ENCODE measurements at regions not wholly inside any gene's neighbourhood (a gene's known extent, or its start where the extent isn't known, plus 50 kb on each side); places are given as distances from the start of the nearest gene placed in this dataset.

- WGBS (ENCODE audit: insufficient coverage): no CpG with 5 or more reads among the region's 2 CpGs
- H3K27me3 ChIP-seq (ENCODE audit: control insufficient read depth in 2 of 2, insufficient read depth in 2 of 2, low read length in 2 of 2): no peaks in the 10 kb centered on the region
- H3K36me3 ChIP-seq (replicated peaks in 1 of 2; ENCODE audit: control insufficient read depth in 1 of 2, insufficient read depth in 2 of 2, low read length in 2 of 2): no peaks in the 10 kb centered on the region
- peaks cover 16 to 21% of the 10 kb centered on the region in 2 donors for H3K4me1 ChIP-seq (ENCODE audit: control insufficient read depth in 1 of 2, insufficient read depth in 2 of 2, low read length in 2 of 2)
- H3K27ac ChIP-seq (ENCODE audit: low read depth in 1 of 2, low read length in 2 of 2): peak overlapping the region in 1 of 2 donors; percentile 22
- no peaks in the 10 kb centered on the region for H3K79me2 ChIP-seq (ENCODE audit: insufficient read depth, low read length)
- intact Hi-C loops (cut with micrococcal nuclease): no loop called here
- no peak overlapping the region for H2AFZ ChIP-seq (ENCODE audit: insufficient read depth, low read depth, low read length, poor library complexity, severe bottlenecking)
- H3K27me3 Mint-ChIP-seq (ENCODE audit: low read depth in 3 of 3): peaks cover 0 to 4% (median 0%) of the 10 kb centered on the region in 3 donors
- no peak overlapping the region for H3K9ac ChIP-seq (ENCODE audit: insufficient read depth, low read length, poor library complexity, severe bottlenecking)
- peaks cover 0 to 4% of the 10 kb centered on the region in 2 donors for H3K9me3 ChIP-seq (replicated peaks in 1 of 2; ENCODE audit: control insufficient read depth in 1 of 2, insufficient read depth in 1 of 2, low read length in 2 of 2)
- H4K20me1 ChIP-seq (ENCODE audit: insufficient read depth, low read length): no peaks in the 10 kb centered on the region
- no peak overlapping the region for H3K4me2 ChIP-seq (replicated peaks; ENCODE audit: extremely low read depth, low read length, poor library complexity, severe bottlenecking)
- H3K27ac Mint-ChIP-seq: peak overlapping the region; percentile 28 to 90 (median 81)
- H3K4me1 Mint-ChIP-seq: peaks cover 25% of the 10 kb centered on the region
- no peak overlapping the region for H3K4me3 Mint-ChIP-seq
- peaks cover 4 to 7% of the 10 kb centered on the region in 2 donors for H3K36me3 Mint-ChIP-seq
- TF ChIP-seq CTCF (IDR thresholded peaks at IDR 0.05): no peak
- DNase-seq: peak; percentile 72 to 96 (median 85)
- no peak overlapping the region for H3K4me3 ChIP-seq (replicated peaks in 1 of 3; ENCODE audit: low read depth in 2 of 3, low read length in 3 of 3)
- peaks cover 11 to 37% (median 28%) of the 10 kb centered on the region in 7 donors for H3K9me3 Mint-ChIP-seq
These were observed 65.1 kb upstream of the CD44 start for GRCh38 chr11:35073691-35074419.

- intact Hi-C loops (cut with micrococcal nuclease): no loop called here
- no peaks in the 10 kb centered on the region for H4K20me1 ChIP-seq (ENCODE audit: insufficient read depth, low read length)
- Mint-ChIP-seq H3K27ac (peak overlapping the region in 6 of 7 donors; percentile 50 to 87 (median 58)), H3K9me3 (peaks cover 3 to 16% (median 10%) of the 10 kb centered on the region in 7 donors), H3K36me3 (peaks cover 6 to 11% of the 10 kb centered on the region in 2 donors), H3K27me3 (ENCODE audit: low read depth in 3 of 3) (peaks cover 0 to 4% (median 0%) of the 10 kb centered on the region in 3 donors), H3K4me3 (no peak overlapping the region), H3K4me1 (peaks cover 39% of the 10 kb centered on the region)
- no peak overlapping the region for H3K4me3 ChIP-seq (replicated peaks in 1 of 3; ENCODE audit: low read depth in 2 of 3, low read length in 3 of 3)
- H3K79me2 ChIP-seq (ENCODE audit: insufficient read depth, low read length): no peaks in the 10 kb centered on the region
- no peaks in the 10 kb centered on the region for H3K36me3 ChIP-seq (replicated peaks in 1 of 2; ENCODE audit: control insufficient read depth in 1 of 2, insufficient read depth in 2 of 2, low read length in 2 of 2)
- no peak for DNase-seq
- H3K9me3 ChIP-seq (replicated peaks in 1 of 2; ENCODE audit: control insufficient read depth in 1 of 2, insufficient read depth in 1 of 2, low read length in 2 of 2): no peaks in the 10 kb centered on the region
- H2AFZ ChIP-seq (ENCODE audit: insufficient read depth, low read depth, low read length, poor library complexity, severe bottlenecking): no peak overlapping the region
- 88% methylated on average over 1 of the region's 4 CpGs for WGBS (ENCODE audit: insufficient coverage)
- H3K4me1 ChIP-seq (ENCODE audit: control insufficient read depth in 1 of 2, insufficient read depth in 2 of 2, low read length in 2 of 2): peaks cover 23 to 27% of the 10 kb centered on the region in 2 donors
- no peak overlapping the region for H3K4me2 ChIP-seq (replicated peaks; ENCODE audit: extremely low read depth, low read length, poor library complexity, severe bottlenecking)
- no peak overlapping the region for H3K9ac ChIP-seq (ENCODE audit: insufficient read depth, low read length, poor library complexity, severe bottlenecking)
- TF ChIP-seq CTCF (IDR thresholded peaks at IDR 0.05): no peak
- no peaks in the 10 kb centered on the region for H3K27me3 ChIP-seq (ENCODE audit: control insufficient read depth in 2 of 2, insufficient read depth in 2 of 2, low read length in 2 of 2)
- H3K27ac ChIP-seq (ENCODE audit: low read depth in 1 of 2, low read length in 2 of 2): peak overlapping the region in 1 of 2 donors; percentile 84
These were observed 62.5 kb upstream of the CD44 start for GRCh38 chr11:35076201-35077100.

All from CD14-positive monocyte (primary cell).